ENCODE measurements at regions not wholly inside any gene's neighbourhood (a gene's known extent, or its start where the extent isn't known, plus 50 kb on each side); places are given as distances from the start of the nearest gene placed in this dataset.

DNA sequence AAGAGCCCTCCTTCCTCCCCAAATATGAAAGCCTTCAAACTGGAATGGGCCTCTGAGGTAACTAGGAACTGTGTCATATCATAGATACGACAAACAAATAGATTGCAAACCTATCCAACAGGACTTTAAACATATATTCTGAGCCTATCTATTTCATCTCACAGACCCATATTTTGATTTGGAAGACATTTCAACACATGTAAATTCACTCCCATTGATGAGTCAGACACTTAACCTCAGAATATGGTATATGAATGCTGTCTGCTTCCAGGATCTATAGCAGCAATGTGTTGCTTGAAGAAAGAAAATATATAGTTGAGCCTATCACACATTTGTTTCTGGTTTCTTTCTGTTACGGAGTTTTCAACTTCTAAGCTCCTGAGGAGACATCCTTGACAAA lies 221.9 kb upstream of the SAMSN1 start:
- TF ChIP-seq, protein P1, sequence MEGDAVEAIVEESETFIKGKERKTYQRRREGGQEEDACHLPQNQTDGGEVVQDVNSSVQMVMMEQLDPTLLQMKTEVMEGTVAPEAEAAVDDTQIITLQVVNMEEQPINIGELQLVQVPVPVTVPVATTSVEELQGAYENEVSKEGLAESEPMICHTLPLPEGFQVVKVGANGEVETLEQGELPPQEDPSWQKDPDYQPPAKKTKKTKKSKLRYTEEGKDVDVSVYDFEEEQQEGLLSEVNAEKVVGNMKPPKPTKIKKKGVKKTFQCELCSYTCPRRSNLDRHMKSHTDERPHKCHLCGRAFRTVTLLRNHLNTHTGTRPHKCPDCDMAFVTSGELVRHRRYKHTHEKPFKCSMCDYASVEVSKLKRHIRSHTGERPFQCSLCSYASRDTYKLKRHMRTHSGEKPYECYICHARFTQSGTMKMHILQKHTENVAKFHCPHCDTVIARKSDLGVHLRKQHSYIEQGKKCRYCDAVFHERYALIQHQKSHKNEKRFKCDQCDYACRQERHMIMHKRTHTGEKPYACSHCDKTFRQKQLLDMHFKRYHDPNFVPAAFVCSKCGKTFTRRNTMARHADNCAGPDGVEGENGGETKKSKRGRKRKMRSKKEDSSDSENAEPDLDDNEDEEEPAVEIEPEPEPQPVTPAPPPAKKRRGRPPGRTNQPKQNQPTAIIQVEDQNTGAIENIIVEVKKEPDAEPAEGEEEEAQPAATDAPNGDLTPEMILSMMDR (IDR thresholded peaks at IDR 0.05): no peak
- TF ChIP-seq EZH2 (IDR thresholded peaks at IDR 0.05) (no peak), EZH2phosphoT487 (IDR thresholded peaks at IDR 0.05) (no peak)
